Right lung (tissue), 2 donors: ENCODE measurements at regions not wholly inside any gene's neighbourhood (a gene's known extent, or its start where the extent isn't known, plus 50 kb on each side); places are given as distances from the start of the nearest gene placed in this dataset.

Source experiments
- DNase-seq, 2 donors: peaks; one replicate each; pipeline ENCODE4 v3.0.0-alpha.2; 2013

DNA sequence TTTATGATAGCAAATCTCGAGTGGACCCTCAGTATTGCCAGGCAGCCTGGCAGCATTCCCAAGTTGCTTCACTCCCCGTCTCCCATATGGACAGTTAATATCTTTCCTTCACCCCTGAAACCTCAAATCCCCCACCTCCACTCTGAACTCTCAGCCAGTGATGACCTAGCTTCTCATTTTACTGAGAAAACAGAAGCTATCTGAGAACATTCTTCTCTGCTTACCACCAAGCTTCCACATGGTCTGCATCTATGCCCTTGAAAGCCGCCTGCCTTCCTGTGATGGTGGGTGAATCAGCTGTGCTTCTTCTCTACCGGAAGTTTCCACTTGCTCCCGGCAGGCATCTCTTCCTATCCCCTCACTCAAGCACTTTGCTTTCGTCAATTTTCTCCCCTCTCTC is 529.2 kb downstream of the EPHA4 start:
- no peak for DNase-seq

DNA sequence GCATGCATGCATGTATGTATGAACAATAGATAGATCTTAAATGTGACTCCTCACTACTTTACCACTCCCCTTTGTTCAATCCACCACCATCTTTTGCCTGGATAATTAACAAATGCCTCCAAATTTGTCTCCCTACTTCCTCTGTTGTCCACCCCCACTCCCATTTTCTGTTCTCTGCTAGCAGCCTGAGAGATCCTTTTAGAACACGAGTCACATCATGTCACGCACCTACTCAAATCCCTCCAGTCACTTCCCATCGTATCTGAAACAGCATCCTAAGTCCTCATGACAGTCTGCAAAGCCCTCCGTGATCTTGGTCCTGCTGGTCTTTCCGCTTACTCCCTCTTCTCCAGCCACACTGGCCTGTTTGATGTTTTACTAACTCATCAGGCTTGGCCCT is 527.3 kb downstream of the EPHA4 start:
- DNase-seq = no peak

DNA sequence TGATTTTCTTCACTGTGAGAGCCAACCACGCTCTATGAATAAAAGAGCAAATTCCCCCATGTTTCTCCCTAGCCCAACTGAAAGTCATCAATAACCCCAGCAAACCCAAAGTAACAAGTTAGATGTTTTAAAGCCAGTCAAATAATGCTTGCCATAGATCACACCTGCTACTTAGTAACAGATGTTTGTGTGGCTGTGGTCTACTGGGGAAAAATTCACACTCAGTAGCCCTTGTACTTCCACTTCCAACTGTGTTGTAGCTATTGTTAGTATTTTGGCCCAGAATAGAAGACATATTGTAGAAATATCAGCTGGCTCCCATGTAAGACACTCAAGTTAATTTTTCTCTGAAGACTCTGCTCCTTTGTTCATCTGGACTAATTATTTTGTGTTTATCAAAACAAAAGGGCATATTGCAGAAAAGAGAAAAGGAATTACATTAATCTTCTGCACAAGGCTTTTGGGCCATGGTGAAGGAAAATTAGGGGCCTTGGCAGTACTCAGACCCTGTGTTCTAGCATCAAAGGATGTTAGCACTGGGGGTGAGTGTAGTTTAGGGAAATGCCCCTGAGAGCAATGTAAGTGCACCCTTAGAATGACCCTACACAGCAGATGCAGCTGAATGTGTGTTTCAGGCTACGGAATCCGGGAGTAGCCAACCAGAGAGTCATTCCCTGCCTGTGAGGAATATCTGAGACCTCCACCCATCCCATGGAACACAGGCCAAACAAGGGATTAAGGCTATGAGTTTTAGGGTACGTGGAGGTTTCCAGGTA is 521.9 kb downstream of the EPHA4 start:
- DNase-seq = no peak

DNA sequence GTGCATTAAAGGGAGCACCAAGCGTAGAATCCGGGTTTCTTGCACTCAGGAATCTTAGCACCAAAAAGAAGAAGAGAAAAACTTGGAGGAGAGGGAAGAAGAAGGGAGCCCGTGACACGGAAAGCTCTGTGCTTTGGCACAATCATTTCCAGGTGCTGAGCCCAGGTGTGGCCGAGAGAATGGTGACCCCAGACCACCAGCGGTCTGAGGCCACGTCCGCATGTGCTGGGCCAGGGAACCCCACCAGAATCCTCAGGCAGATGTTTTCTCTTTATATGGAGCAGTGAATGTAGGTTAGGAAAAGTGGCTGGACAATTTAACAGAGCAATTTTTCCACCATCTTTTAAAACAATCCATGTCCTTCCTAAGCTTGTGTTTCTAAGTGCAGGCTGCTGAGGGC is 520.9 kb downstream of the EPHA4 start:
- DNase-seq = no peak

DNA sequence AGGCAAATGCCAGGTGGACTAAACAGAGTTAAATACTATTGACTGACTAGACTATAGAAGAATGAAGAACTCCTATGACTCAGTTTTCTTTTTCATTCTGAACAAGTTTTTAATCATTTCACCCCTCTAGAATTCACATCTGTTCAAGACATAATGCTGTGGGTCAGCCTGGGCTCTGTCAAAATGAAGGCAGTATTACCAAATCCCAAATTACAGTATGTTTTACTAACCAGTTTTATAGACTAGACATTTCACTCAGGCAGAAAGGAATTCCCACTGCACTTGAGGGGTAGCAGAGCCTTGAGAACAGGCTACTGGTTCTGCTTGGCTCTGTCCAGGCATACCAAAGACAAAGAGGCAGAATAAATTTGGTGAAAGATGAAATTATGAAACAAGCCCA is 511.7 kb downstream of the EPHA4 start:
- DNase-seq = no peak

DNA sequence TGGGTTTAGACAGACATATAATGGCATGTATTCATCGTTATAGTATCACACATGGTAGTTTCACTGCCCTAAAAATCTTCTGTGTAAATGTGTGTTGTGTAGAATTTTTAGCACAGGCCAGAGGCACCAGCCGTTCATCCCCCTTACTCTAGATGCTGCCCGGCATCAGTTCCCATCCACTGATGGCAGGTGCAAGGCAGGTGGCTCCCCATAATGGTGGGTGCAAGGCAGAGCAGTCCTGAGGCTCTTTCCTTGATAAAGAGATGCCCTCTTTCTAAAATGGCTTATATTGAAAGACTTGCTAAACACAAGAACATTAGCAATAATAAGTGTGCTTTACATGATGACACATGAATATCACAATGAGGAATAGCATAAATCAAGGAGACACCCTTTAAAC is 508.5 kb downstream of the EPHA4 start:
- no peak for DNase-seq

DNA sequence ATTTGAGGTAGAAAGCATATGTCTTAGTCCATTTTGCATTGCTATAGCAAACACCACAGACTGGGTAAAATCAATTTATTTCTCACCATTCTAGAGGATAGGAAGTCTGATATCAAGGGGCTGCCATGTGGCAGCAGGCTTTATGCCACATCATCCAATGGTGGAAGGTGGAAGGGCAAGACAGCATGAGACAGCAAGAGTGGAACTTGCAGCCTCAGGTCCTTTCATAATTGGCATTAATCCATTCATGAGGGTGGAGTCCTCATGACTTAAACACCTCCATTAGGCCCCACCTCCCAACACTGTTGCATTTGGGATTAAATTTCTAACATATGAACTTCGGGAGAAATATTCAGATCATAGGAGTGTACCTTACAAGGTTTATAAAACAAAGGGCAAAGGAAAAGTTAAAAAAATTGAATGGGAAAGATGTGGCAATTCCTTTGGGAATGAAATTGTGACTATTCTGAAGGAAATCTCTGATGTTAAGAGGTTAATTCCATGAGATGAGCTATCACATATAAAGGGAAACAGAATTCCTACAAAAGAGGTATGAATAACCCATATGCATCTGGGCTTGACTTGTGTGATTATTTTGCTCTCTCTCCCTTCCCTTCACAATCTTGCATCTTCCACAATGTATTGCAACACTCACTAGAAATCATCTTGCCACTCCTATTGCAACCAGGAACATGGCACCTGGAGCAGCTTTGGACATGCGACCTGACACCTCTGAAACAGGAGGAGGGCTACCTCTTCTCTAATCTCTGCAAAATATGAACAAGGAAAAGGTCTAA is 507.8 kb downstream of the EPHA4 start:
- DNase-seq = no peak

DNA sequence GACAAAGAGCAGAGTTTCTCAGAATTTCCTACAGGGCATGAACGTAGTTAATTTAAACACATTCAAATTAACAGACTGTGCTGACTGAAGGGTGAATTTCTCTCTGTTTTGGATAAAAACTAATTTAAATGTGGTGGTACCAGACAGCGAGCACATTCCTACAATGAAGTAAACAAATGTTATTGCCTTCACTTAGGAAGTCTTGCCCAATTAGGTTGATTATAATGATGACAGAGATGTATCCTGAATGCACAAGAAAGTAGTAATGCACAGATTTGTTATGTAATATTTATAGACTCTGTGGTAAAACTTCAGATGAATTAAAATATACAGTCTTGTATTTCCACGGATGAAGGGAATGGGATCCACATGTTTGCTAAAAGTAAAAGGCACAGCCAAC is 507.2 kb downstream of the EPHA4 start:
- no peak for DNase-seq

DNA sequence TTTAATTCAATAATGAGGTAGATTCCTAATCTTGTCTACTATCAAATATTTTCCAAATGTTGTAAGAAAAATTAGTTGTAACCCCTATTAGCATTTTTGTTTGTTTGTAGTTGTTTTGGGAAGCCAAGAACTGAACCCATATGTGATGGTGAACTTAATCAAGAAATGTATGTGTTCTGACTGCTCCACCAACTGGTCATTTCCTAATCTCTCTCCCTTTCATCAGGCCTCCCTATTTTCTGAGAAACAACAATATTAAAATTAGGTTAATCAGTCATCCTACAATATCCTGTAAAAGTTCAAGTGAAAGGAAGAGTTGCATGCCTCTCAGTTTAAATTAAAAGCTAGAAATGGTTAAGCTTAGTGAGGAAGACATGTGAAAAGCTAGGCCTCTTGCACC is 504.0 kb downstream of the EPHA4 start:
- no peak for DNase-seq

DNA sequence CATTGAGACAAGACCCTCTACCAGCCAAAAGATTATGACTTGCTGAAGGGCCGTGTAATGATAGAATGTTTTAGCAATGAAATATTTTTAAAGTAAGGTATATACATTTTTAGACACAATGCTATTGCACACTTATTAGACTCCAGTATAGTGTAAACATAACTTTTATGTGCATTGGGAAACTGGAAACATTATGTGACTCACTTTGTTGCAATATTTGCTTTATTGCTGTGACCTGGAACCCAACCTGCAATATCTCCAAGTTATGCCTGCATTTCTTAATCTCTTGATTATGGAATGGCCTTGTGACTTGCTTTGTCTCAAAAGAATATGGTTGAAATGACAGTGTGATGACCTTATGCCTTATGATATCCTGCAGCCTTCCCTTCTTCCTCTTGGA is 502.0 kb downstream of the EPHA4 start:
- DNase-seq = no peak

DNA sequence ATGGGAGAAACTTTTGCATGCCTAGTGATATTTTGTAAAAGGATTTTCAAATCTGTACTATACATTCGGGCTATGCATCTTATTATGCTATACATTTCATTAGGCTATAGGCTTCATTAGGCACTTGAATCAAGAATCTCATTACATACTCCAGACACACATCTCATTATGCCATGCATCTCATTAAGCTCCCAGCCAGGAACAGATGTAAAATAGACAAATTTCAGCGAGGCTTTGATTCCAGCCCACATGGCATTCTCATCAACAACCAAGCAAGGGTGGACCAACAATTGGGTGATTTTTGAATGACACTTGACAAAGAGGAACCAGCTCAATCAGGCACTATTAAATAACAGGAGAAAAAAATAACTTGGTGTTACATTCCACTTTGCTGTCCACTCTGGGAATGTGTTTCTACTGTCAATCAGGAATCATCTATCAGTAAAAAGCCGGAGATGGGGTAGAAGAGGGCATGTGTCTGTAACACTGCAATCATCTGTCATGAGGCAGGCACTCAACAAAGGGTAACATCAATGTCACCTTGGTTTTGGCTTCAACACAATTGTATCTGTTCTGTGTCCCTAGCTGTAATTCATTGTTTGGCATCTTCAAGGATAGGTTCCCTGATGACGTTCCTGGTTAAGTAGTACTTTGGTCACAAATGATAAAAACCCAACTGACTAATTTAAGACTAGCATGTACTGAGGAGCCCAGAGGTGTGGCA is 498.6 kb downstream of the EPHA4 start:
- no peak for DNase-seq

DNA sequence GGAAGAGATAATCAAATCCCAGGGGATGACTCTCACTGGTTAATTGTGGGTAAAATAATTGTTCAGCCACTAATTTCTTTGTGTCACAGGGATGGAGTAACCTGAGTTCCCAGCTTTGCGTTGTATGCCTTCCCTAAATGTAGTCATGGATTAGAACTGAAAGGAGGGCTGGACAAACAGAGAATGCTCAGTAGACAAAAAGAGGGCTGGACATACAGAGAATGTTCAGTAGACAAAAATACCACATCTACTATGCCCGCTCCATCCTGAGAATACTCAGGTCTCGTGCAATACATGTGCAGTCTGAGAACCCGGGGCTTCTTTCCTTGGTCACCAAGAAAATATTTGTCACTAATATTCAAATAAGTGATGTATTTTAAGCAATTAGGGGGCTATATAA is 497.9 kb downstream of the EPHA4 start:
- DNase-seq = no peak

DNA sequence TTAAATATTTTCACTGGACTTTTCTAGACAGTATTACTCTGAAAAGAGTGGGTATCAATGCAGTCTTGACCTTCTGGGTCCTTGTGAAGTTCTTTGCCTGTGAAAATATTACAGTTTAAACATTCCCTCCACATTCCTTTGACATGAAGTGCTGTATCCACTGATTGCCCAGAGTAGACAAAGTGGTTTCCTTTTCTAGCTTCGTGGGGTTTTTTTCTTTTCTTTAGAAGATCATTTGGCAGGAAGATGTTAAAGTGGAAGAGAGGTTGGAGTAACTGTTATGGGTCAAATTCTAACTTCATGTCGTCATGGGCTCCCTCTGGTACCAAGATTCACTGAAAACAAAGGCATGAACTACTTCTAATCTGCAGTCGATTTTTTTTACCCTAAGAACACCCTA is 496.9 kb downstream of the EPHA4 start:
- no peak for DNase-seq

DNA sequence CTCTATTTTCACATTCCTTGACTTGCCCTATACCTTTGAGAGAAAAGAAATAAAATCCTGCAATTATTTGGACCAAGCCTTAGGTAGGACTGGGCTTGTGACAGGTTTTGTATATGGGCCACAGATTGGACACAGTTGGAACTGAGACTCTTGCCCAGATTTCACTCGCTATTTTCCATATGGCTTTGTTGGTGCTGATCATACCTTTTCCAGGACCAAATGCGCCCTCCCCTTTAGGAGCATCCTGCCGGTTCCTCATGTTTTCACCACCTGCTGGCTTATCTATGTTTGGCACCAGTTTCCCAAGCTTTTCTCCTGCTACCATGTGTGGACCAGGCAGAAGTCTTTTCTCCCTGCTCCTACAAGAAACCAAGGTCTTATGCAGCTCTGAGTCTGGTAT is 494.9 kb downstream of the EPHA4 start:
- DNase-seq = no peak

DNA sequence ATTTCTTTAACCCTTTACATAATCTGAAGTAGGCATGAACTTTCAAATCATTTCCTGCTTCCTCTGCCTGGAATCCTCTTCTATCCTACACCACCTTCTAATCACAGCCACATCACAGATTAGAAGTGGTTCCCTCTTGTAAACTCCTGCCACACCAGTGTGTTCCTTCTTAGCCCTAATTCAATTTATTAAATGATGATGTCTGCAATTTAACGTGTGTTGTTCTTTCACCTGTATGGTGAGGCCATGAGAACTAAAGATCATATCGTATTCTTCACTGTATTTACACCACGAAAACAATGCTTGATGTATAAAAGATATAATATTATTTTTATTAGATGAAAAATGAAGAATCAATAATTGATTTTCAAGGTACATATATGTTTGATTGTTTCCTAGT is 494.3 kb downstream of the EPHA4 start:
- DNase-seq = no peak

DNA sequence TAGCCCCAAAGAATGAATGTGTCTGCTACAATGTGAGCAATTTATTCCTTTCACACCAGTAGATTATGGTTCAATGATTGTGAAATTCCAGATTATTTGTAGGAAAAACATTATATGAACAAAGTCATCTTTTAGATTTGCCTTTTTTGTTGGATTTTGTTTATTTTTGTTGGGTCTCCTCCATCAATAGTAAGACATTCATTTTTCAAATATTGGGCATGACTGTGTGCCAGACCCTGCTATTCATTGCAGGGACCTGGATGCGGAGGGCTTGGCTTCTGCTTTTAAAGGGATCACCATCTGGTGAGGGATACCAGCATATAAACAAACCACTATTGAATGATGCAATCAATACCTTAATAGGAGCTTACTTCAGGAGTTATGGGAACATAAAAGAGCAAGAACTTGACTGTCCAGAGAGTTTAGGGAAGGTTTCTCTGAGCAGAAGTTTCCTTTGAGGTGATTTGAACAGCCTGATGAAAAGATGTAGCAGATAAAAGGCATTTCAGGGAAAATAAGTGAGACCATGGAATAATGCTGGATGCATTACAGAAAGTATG is 486.7 kb downstream of the EPHA4 start:
- DNase-seq = no peak

DNA sequence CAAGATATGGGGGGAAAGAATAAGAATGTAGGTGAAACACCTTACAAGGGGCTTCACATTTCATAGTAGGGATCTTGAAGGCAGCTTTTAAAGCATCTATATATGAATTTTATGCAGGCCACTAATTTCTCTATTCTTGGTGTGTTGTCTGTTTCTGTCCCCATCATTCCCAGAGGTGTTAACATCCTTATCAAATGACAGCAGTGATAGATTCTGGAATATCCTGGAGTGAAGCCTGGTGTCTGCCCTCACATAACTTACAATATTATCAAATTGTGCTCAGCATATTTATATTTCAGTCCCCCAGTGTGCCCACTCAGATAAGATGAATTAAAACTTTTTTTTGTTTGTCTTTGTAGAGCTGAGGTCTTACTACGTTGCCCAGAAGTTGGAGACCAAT is 486.2 kb downstream of the EPHA4 start:
- no peak for DNase-seq

DNA sequence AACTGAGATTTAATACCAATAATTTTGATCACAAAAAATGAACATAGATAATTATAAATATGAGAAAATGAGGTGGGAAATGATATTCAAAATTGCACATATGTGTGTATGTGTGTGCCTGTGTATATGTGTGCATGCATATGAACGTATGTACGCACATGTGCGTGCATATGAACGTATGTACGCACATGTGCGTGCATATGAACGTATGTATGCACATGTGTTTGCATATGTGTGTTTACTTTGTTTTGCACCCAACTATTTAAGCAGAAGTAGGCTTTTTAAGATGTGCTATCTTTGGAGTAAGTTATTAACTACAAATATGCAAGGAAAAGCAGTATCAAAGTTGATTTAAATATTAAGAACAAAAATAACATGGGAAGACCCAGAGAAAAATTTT is 484.3 kb downstream of the EPHA4 start:
- DNase-seq = no peak

DNA sequence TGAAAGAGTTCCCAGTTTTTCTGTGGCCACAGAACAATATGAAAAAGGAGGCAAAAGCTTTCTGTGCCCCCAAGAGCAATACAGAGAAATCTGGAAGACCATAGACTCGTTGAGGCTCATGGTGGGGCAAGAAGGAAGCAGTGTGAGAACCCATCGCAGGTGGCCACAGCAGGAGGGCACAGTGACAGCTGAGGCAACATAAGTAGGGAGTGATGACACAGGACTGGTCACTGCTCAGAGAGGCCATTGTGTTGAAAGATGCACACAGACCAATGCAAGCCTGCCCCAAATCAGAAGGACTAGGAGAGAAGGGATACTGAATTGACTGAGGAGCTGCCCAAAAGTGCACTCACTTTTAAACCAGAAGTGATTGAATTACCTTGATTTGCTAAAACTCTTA is 483.6 kb downstream of the EPHA4 start:
- DNase-seq = no peak

DNA sequence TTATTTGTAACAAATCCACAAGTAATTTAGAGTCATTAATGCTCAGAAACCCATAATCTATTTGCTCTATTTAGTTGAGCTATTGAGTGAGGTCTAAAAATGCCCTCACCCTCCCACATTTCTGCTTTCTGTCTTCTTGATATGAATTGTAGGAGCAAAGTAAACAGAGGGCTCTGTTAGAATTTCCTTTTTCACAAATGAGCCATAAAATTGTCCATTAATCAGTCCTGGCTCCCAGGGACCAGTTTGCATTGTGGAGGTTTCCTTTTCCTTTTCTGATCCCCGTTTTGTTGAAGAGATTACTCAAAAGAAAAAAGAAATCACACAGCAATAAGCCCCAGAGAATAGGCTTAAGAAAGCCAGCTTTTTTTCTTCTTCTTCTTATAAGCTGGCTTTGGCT is 476.7 kb downstream of the EPHA4 start:
- DNase-seq = no peak

DNA sequence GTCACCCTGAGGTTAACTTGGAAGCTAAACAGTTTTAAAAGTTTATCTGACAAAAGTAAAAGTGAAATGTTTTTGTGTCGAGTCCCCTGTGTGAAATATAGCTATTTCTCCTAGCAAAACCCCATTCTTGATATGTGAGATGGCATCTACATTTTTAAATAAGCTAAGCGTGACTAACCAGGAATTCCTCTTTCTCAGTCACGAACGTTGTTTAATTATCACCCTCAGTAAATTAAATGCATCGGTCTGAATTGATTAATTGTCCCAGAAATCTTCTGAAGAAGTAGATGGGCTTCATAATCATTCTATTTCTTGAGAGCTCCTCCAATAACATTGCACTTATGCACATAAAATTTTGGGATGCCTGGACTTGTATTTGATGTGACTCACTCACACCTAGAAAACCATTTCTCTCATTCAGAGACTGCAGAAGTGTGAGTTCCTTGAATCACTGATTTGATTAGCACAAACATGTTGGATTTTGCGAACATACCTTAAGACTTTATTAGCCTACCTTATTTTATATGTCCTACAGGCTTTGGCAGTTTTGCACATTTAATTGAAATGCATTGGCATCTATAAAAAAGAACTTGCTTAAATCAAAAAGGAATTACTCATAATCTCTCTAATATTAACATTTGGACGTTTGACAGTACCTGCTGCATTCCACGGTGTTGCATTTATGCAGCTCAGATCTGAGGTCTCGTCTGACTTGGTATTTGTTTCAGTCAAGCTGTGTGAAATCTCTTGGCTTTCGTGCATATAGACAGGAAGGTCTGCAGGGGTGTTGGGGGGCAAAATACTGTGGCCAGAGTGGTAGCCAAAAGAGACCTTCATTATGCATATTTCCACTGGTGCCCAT is 475.2 kb downstream of the EPHA4 start:
- DNase-seq = no peak

DNA sequence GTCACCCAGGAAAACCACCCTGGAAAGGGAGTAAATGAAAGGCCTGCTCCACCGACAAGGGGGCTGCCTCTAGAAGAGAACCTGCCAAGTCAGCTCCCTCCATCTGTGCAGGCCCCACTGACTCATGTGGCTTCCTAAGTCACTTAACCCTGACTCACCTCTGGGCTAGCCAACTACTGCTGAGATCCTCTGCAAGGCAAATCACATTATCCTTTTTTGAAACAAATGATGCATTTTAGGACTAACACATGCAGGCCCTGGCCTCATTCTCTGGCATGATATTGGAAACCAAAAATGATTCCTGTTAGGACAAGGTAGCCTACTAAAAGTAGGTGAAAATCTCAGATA is 474.6 kb downstream of the EPHA4 start:
- no peak for DNase-seq
